ENCODE measurements at regions not wholly inside any gene's neighbourhood (a gene's known extent, or its start where the extent isn't known, plus 50 kb on each side); places are given as distances from the start of the nearest gene placed in this dataset.

DNA sequence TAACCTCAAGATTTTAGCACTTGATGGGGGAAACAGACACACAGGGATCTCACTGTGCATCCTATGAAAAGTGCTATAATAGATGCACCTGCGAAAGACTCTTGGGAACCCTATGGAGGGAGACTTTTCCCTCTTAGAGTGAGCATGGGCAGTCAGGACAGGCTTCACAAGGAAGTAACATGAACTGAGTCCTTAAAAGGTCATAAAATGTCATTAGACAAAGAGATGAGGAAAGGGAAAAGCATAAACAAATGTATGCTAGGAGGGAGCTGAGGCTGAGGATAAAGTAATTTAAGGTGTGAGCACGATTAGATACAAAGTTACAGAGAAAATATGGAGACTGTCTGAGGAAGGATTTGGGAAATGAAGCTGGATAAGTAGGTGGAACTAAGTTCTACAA lies 60.6 kb upstream of the MIER3 start:
- Histone ChIP-seq H3K9me3 (ENCODE audit: control insufficient read depth, insufficient read depth, low read length) (no peaks in the 10 kb centered on the region), H4K5ac (ENCODE audit: low read depth, low read length) (no peak overlapping the region), H4K8ac (ENCODE audit: low read depth in 2 of 2, low read length in 2 of 2) (no peak overlapping the region), H2AFZ (replicated peaks; ENCODE audit: low read length, poor library complexity) (no peak overlapping the region), H3K4ac (ENCODE audit: low read depth, low read length) (no peak overlapping the region), H3K36me3 (ENCODE audit: control insufficient read depth, insufficient read depth, low read length) (no peaks in the 10 kb centered on the region), H2AK9ac (replicated peaks; ENCODE audit: low read depth, low read length, poor library complexity) (no peak overlapping the region), H2BK20ac (ENCODE audit: low read depth, low read length) (no peak overlapping the region), H3K14ac (replicated peaks; ENCODE audit: low read depth, low read length) (no peak overlapping the region), H3K27me3 (ENCODE audit: control insufficient read depth, insufficient read depth, low read length) (peaks cover 5% of the 10 kb centered on the region), H3K4me1 (ENCODE audit: control insufficient read depth, insufficient read depth, low read length) (no peaks in the 10 kb centered on the region), H3K18ac (ENCODE audit: low read depth, low read length) (no peak overlapping the region), H3K4me3 (ENCODE audit: insufficient read depth, low read depth, low read length) (no peak overlapping the region), H4K20me1 (ENCODE audit: insufficient read depth, low read length) (no peaks in the 10 kb centered on the region), H3K79me1 (ENCODE audit: low read depth in 1 of 2, low read length in 2 of 2) (no peaks in the 10 kb centered on the region), H3K56ac (ENCODE audit: extremely low read depth, insufficient read depth, low read length) (no peak overlapping the region), H3K23ac (ENCODE audit: low read depth, low read length) (no peak overlapping the region), H3K9me1 (ENCODE audit: insufficient read depth, low read length) (no peaks in the 10 kb centered on the region), H2AK5ac (ENCODE audit: low read depth, low read length) (no peak overlapping the region), H3K27ac (ENCODE audit: insufficient read depth, low read length) (no peak overlapping the region), H3K4me2 (ENCODE audit: low read depth, low read length) (no peak overlapping the region), H4K91ac (ENCODE audit: insufficient read depth, low read depth, low read length) (no peak overlapping the region), H3K9ac (ENCODE audit: low read depth, low read length) (no peak overlapping the region), H2BK5ac (ENCODE audit: low read depth, low read length, poor library complexity, severe bottlenecking) (no peak overlapping the region), H2BK120ac (ENCODE audit: low read depth, low read length) (no peak overlapping the region), H2BK15ac (ENCODE audit: low read depth, low read length) (no peak overlapping the region)
- ChIA-PET CTCF (no interaction called here), POLR2A (ENCODE audit: unreplicated experiment) (no interaction called here)
- TF ChIP-seq RAD21 (IDR thresholded peaks at IDR 0.05; ENCODE audit: low read length) (no peak), MAFK (IDR thresholded peaks at IDR 0.05; ENCODE audit: low read depth, low read length) (no peak), SMC3 (IDR thresholded peaks at IDR 0.05; ENCODE audit: low read depth, low read length) (no peak), POLR2A (IDR thresholded peaks at IDR 0.05; ENCODE audit: low read depth, low read length) (no peak), MAZ (IDR thresholded peaks at IDR 0.05; ENCODE audit: borderline replicate concordance, low read depth, low read length) (no peak), MXI1 (IDR thresholded peaks at IDR 0.05; ENCODE audit: borderline replicate concordance, low read depth, low read length) (no peak), NFE2L2 (IDR thresholded peaks at IDR 0.05; ENCODE audit: low read depth, low read length) (no peak), CHD1 (IDR thresholded peaks at IDR 0.05; ENCODE audit: low read depth, low read length) (no peak), RCOR1 (IDR thresholded peaks at IDR 0.05; ENCODE audit: insufficient replicate concordance, low read length) (no peak), RFX5 (IDR thresholded peaks at IDR 0.05; ENCODE audit: low read depth, low read length) (no peak), FOS (IDR thresholded peaks at IDR 0.05; ENCODE audit: low read depth, low read length) (no peak), CEBPB (IDR thresholded peaks at IDR 0.05; ENCODE audit: low read depth, low read length) (no peak)
- TF ChIP-seq, protein P1, sequence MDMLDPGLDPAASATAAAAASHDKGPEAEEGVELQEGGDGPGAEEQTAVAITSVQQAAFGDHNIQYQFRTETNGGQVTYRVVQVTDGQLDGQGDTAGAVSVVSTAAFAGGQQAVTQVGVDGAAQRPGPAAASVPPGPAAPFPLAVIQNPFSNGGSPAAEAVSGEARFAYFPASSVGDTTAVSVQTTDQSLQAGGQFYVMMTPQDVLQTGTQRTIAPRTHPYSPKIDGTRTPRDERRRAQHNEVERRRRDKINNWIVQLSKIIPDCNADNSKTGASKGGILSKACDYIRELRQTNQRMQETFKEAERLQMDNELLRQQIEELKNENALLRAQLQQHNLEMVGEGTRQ (IDR thresholded peaks at IDR 0.05; ENCODE audit: low read depth, low read length): no peak
- TF ChIP-seq, protein P2, sequence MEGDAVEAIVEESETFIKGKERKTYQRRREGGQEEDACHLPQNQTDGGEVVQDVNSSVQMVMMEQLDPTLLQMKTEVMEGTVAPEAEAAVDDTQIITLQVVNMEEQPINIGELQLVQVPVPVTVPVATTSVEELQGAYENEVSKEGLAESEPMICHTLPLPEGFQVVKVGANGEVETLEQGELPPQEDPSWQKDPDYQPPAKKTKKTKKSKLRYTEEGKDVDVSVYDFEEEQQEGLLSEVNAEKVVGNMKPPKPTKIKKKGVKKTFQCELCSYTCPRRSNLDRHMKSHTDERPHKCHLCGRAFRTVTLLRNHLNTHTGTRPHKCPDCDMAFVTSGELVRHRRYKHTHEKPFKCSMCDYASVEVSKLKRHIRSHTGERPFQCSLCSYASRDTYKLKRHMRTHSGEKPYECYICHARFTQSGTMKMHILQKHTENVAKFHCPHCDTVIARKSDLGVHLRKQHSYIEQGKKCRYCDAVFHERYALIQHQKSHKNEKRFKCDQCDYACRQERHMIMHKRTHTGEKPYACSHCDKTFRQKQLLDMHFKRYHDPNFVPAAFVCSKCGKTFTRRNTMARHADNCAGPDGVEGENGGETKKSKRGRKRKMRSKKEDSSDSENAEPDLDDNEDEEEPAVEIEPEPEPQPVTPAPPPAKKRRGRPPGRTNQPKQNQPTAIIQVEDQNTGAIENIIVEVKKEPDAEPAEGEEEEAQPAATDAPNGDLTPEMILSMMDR (conservative IDR thresholded peaks at IDR 0.05; ENCODE audit: low read depth, low read length): no peak
- TF ChIP-seq, protein P3, sequence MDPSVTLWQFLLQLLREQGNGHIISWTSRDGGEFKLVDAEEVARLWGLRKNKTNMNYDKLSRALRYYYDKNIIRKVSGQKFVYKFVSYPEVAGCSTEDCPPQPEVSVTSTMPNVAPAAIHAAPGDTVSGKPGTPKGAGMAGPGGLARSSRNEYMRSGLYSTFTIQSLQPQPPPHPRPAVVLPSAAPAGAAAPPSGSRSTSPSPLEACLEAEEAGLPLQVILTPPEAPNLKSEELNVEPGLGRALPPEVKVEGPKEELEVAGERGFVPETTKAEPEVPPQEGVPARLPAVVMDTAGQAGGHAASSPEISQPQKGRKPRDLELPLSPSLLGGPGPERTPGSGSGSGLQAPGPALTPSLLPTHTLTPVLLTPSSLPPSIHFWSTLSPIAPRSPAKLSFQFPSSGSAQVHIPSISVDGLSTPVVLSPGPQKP (IDR thresholded peaks at IDR 0.05; ENCODE audit: borderline replicate concordance, low read depth, low read length): no peak
- intact Hi-C loops (cut with micrococcal nuclease): no loop called here
- no TSS peak for BruUV-seq (replicated peaks)
- dilution Hi-C loops (cut with HindIII; ENCODE audit: low sequenced_read_pairs, unreplicated experiment): no loop called here
- no peak for ATAC-seq (ENCODE audit: low read depth)
- in situ Hi-C loops (cut with MboI; ENCODE audit: low sequenced_read_pairs): no loop called here
- no peak for DNase-seq
- WGBS, 2 experiments (ENCODE audit: extremely low coverage in 2 of 2, insufficient read length in 1 of 2): no CpG with 5 or more reads among the region's 2 CpGs

Measured in IMR-90 (cell line).